Epithelial cell of esophagus (primary cell): ENCODE measurements at regions not wholly inside any gene's neighbourhood (a gene's known extent, or its start where the extent isn't known, plus 50 kb on each side); places are given as distances from the start of the nearest gene placed in this dataset.

Source experiments
- DNase-seq: peaks from one replicate; pipeline ENCODE4 v3.0.0; 2010; ENCODE audit warnings: low read depth
- H3K4me3 ChIP-seq: 2 replicates; pipeline ENCODE4 v1.5.1; 2011; ENCODE audit warnings: mild to moderate bottlenecking, low read length, control low read depth
- TF ChIP-seq, protein P1 (sequence below): IDR thresholded peaks from 2 replicates; pipeline ENCODE4 v1.5.1; 2011; ENCODE audit warnings: low read depth, mild to moderate bottlenecking, low read length, control low read depth, inconsistent platforms; ENCODE audit not compliant: insufficient read depth; ENCODE audit errors: missing control alignments

DNA sequence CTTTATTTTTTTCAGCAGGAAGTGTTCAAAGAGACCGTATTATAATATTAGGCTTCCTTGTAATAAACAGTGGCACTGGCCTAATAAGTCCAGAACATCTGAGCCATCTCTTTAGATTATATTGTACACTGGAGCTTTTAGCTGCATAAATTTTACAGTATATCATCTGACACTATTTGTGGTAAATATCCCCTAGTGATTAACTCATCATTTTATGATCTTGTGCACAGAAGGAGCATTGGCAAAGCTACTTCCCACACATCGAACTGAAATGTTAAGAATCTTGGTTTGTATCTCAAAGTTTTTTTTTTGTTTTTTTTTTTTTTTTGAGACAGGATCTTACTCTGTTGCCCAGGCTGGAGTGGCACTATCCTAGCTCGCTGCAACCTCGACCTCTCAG lies 162.7 kb downstream of the HIPK3 start:
- DNase-seq = no peak
- TF ChIP-seq, protein P1, sequence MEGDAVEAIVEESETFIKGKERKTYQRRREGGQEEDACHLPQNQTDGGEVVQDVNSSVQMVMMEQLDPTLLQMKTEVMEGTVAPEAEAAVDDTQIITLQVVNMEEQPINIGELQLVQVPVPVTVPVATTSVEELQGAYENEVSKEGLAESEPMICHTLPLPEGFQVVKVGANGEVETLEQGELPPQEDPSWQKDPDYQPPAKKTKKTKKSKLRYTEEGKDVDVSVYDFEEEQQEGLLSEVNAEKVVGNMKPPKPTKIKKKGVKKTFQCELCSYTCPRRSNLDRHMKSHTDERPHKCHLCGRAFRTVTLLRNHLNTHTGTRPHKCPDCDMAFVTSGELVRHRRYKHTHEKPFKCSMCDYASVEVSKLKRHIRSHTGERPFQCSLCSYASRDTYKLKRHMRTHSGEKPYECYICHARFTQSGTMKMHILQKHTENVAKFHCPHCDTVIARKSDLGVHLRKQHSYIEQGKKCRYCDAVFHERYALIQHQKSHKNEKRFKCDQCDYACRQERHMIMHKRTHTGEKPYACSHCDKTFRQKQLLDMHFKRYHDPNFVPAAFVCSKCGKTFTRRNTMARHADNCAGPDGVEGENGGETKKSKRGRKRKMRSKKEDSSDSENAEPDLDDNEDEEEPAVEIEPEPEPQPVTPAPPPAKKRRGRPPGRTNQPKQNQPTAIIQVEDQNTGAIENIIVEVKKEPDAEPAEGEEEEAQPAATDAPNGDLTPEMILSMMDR = no peak
- H3K4me3 ChIP-seq = no peak overlapping the region

DNA sequence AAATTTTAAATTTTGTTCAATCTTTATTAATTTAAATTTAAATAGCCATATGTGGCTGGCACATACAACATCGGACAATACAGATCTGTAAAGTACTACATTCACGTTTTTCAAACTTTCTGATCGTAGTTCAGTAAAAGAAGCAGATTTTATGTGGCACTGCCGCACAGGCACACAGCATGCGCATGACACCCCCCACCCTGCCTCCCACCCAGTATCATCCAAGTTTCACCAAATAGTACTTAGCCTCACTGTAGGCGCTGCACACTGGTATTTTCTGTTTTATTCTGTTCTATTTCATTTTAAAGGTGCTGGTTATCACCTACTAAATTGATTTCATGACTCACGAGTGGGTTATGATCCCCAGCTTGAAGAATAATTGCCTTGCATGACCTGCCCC lies 159.9 kb downstream of the HIPK3 start:
- TF ChIP-seq, protein P1 = no peak
- DNase-seq = no peak
- no peak overlapping the region for H3K4me3 ChIP-seq

DNA sequence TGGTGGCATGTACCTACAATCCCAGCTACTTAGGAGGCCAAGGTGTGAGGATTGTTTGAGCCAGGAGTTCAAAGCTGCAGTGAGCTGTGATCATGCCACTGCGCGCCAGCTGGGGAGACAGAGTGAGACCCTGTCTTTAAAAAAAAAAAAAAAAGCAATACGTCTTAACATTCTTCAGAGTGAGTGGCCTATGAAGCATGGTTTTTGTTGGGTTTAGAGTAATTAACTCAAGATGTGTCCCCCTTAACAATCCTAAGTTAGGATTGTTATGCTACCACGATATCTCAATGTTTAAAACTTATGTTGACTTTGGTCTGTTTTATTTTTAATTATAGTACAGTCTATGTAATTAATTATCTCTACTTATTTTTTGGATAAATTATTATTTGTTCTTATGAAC lies 156.1 kb downstream of the HIPK3 start:
- DNase-seq = no peak
- H3K4me3 ChIP-seq = no peak overlapping the region
- TF ChIP-seq, protein P1 = no peak

DNA sequence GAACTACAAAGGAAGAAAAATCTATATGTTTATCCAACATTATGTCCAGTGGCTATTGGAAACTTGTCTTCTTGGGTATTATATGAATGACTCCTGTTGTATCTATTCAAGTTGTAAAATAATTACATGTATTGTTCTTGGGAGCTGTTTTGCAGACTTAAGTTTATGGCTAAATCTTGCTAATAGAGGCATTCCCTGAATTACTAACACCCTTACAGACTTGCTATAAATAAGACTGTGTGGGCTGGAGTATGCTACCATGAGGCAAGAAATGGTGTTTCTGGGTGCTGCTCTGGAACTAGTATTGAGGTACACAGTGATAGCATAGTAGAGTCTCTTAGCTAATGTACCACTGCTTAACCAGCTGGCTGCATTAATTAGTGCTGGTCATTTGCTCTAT lies 155.1 kb downstream of the HIPK3 start:
- H3K4me3 ChIP-seq = no peak overlapping the region
- no peak for DNase-seq
- TF ChIP-seq, protein P1 = no peak

DNA sequence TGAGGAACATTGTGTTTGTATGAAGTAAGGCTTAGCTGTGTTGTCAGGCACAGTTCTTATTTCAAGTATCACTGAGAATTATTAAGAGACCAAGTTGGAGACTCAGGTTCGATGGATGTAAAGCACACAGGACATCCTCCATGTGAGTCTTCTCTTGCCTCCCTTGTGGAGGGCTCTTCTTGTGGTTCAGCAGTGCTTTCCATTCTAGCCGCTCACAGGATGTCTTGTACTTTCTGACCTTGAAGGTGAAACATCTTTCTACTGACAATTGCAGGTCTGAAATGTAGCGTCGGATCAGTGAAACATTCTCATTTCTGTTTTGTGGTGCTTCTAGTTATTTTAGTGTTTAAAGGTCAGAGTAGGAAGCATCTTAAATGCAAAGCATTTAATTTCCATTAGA lies 154.6 kb downstream of the HIPK3 start:
- DNase-seq = no peak
- no peak overlapping the region for H3K4me3 ChIP-seq
- TF ChIP-seq, protein P1 = no peak

DNA sequence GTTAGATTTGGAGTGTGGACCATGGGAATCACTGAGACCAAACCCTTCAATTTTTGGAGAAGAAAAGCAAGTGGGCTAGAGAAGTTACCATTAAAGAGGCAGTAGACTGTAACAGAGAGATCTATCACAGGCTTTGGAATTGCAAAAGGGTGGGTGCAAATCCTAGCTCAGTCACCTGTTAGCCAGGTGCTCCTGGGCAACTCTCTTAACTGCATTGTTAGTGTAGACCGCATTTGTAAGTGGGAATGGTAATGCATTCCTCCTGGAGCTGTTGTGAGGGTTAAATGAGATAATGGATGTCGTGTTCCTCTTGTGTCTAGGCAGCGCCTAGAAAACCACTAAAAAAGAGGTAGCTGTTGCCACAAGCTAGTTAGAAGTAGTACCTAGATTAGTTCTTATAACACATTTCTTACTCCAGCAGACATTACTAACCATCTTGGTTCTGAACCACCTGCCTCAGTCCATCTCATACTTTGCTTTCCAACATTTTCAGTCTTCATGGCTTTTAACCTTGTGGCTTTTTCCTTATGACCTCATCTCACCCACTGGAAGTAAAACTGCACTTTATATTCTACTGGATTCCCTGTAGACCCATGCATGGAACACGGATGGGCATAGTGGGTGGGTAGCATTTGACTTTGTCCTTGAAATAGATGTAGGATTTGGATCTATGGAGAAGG lies 153.0 kb downstream of the HIPK3 start:
- H3K4me3 ChIP-seq = no peak overlapping the region
- TF ChIP-seq, protein P1 = no peak
- DNase-seq = no peak
